Astrocyte of the spinal cord (primary cell): ENCODE measurements at regions not wholly inside any gene's neighbourhood (a gene's known extent, or its start where the extent isn't known, plus 50 kb on each side); places are given as distances from the start of the nearest gene placed in this dataset.
"Not testable (repeated sequence)": the region's sequence is repeated elsewhere in the genome, so short reads cannot be mapped to it uniquely, and the experiment has no call there.

ENCODE experiments used
- DNase-seq: peaks from one replicate; pipeline ENCODE4 v3.0.0; 2011; ENCODE audit warnings: low read depth, low spot score
- H3K4me3 ChIP-seq: 2 replicates; pipeline ENCODE4 v1.5.1; 2011; ENCODE audit warnings: low read depth, mild to moderate bottlenecking, low read length, moderate library complexity
- in situ Hi-C: cut with HindIII; loops from 2 replicates; pipeline ENCODE4 v1.10.0; 2017; ENCODE audit warnings: low sequenced_read_pairs
- TF ChIP-seq, protein P1 (sequence below): IDR thresholded peaks from 2 replicates; pipeline ENCODE4 v1.5.1; 2012; ENCODE audit warnings: low read depth, mild to moderate bottlenecking, low read length, inconsistent platforms

- H3K4me3 ChIP-seq, result no peak overlapping the region
- in situ Hi-C loops, result no loop called here
- TF ChIP-seq, protein P1, sequence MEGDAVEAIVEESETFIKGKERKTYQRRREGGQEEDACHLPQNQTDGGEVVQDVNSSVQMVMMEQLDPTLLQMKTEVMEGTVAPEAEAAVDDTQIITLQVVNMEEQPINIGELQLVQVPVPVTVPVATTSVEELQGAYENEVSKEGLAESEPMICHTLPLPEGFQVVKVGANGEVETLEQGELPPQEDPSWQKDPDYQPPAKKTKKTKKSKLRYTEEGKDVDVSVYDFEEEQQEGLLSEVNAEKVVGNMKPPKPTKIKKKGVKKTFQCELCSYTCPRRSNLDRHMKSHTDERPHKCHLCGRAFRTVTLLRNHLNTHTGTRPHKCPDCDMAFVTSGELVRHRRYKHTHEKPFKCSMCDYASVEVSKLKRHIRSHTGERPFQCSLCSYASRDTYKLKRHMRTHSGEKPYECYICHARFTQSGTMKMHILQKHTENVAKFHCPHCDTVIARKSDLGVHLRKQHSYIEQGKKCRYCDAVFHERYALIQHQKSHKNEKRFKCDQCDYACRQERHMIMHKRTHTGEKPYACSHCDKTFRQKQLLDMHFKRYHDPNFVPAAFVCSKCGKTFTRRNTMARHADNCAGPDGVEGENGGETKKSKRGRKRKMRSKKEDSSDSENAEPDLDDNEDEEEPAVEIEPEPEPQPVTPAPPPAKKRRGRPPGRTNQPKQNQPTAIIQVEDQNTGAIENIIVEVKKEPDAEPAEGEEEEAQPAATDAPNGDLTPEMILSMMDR, result no peak
- DNase-seq, result no peak
Observed at GRCh38 chr10:78229489-78229888, 195.8 kb downstream of the RPS24 start.

GRCh38 chr10:78229950-78230675 lies 196.4 kb downstream of the RPS24 start:
- in situ Hi-C loops, result no loop called here
- H3K4me3 ChIP-seq, result no peak overlapping the region
- no peak for DNase-seq

DNA sequence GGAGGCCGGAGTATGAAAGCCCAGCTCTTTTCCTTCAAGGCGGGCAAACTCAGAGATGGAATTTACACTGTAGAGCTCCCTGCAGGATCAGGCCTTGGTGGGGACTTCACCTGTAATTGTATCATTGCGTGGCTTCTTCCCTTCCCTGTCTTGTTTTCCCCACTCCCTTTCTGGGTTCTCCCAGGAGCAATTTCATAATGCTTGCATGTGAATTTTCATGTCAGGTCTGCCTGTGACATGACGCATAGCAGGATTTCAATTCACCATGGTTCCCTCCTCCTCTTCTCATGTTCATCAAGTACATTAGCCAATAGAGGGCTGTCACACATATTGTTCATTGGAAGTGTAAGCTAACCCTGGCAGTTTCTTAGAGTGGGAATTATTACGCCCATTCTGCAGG lies 197.7 kb downstream of the RPS24 start:
- TF ChIP-seq, protein P1, result no peak
- in situ Hi-C loops, result no loop called here
- no peak for DNase-seq
- no peak overlapping the region for H3K4me3 ChIP-seq

More at GRCh38 chr10:78229950-78230675, 196.4 kb downstream of the RPS24 start:
- TF ChIP-seq, protein P1, result no peak

DNA sequence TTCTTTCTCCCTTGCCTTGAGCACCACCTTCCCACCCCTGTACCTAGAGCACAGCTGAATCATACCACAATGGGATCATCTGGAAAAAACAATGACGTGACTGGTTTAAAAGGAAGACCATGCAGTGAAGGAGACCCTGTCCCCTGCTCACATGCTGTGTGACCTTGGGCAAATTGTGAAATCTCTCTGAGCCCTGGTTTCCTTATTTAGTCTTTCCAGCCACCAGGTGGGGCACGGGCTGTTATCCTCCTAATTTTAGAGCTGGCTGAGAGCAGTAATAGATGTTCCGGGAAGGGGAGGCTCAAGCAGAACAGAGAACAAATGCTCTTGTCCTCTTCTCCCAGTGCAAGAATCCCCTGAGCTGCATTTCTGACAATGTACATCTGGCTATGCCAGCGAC lies 198.3 kb downstream of the RPS24 start:
- no peak overlapping the region for H3K4me3 ChIP-seq
- in situ Hi-C loops, result no loop called here
- DNase-seq, result no peak
- TF ChIP-seq, protein P1, result no peak

DNA sequence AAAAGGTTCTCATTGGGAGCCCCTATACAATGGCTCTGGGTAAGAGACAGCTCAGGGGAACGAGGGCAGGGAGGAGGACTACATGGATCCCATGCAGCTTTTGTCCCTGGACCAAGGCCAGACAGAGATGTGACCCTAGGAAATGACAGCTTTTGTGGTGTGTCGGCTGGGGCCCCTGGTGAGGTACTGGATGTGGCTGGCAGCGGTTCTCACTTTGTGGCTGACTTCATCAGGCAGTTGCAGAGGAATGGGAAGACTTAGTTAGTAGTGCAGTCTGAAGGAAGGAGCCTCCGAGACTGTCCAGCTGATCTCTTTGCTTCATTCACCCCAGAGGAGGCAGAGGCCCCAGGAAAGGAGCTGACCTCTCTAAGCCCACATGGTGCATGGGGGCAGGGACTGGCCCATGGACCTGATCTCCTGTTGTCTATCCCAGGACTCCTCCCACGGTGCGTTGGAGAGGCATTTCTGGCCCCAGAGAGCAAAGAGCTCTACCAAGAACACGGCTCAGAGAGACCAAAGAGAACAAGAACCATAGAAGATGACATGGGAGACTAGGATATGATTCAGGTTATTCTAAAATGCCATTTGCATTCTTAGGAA lies 202.9 kb downstream of the RPS24 start:
- TF ChIP-seq, protein P1, result no peak
- in situ Hi-C loops, result no loop called here
- DNase-seq, result no peak

GRCh38 chr10:78237951-78238350 lies 204.3 kb downstream of the RPS24 start:
- in situ Hi-C loops, DNase-seq, H3K4me3 ChIP-seq: not testable (repeated sequence)

More for the DNA sequence above, 202.9 kb downstream of the RPS24 start:
- H3K4me3 ChIP-seq, result no peak overlapping the region

- TF ChIP-seq, protein P1, result no peak
- DNase-seq, result no peak
- H3K4me3 ChIP-seq, result no peak overlapping the region
- in situ Hi-C loops, result no loop called here
Observed at GRCh38 chr10:78247266-78247665, 213.6 kb downstream of the RPS24 start.
